WERI-Rb-1 (cell line): ENCODE measurements at regions not wholly inside any gene's neighbourhood (a gene's known extent, or its start where the extent isn't known, plus 50 kb on each side); places are given as distances from the start of the nearest gene placed in this dataset.
"Not testable (repeated sequence)": the region's sequence is repeated elsewhere in the genome, so short reads cannot be mapped to it uniquely, and the experiment has no call there.

ENCODE experiments used
- DNase-seq: peaks from one replicate; pipeline ENCODE4 v3.0.0-alpha.2; 2020
- H3K27ac ChIP-seq: fragments of 250-450 bp; sonication (Bioruptor Pico); 2 replicates; pipeline ENCODE4 v1.5.1; 2020; ENCODE audit warnings: mild to moderate bottlenecking, moderate library complexity
- H3K27me3 ChIP-seq: fragments of 250-450 bp; sonication (Bioruptor Pico); 2 replicates; pipeline ENCODE4 v1.5.1; 2021; ENCODE audit warnings: mild to moderate bottlenecking, low read depth, moderate library complexity; ENCODE audit not compliant: insufficient read depth, severe bottlenecking
- H3K36me3 ChIP-seq: fragments of 250-450 bp; sonication (Bioruptor Pico); 2 replicates; pipeline ENCODE4 v1.5.1; 2020; ENCODE audit warnings: mild to moderate bottlenecking, moderate library complexity
- H3K4me3 ChIP-seq: 2 replicates; pipeline ENCODE4 v1.5.1; 2011; ENCODE audit warnings: low read depth, mild to moderate bottlenecking, control low read depth, low read length
- H3K9me3 ChIP-seq: fragments of 250-450 bp; sonication (Bioruptor Pico); 2 replicates; pipeline ENCODE4 v1.5.1; 2021; ENCODE audit warnings: mild to moderate bottlenecking, moderate library complexity; ENCODE audit not compliant: severe bottlenecking
- TF ChIP-seq, protein P1 (sequence below): IDR thresholded peaks from 2 replicates; pipeline ENCODE4 v1.5.1; 2011; ENCODE audit warnings: low read depth, mild to moderate bottlenecking, control low read depth, inconsistent platforms, low read length

DNA sequence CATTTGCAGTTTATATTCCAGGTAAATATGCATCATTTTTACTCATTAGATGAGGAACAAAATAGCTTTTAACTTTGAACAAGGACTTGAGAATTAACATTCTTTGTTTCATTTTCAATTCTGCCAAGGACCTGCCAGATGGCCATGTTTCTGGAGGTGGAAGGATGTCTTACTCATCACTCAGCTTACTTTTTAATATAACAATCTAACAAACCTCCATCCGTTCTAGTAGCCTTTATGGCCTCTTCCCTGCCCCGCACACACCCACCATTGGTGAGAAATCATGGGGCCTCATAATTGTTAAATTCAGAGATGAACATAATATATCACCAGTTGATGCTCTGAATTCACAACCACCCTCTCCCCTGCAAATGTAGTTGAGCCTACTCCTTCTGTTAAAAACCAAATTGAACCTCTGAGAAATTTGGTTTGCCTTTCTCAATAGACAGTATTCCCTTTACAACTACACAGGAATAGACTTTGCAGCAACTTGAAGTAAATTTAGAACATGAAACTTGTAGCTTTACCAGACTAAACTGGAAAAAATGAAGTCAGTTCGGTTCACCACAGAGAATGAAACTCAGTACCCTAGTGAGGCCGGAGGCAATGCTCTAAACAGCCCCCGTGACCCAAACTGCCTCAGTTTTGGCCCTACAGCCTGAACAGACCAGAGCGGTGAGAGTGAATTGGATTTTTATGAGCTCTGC lies 50.1 kb upstream of the ACSL4 start:
- peaks cover 24% of the 10 kb centered on the region for H3K27me3 ChIP-seq
- no peaks in the 10 kb centered on the region for H3K9me3 ChIP-seq
- no peak for DNase-seq
- no peaks in the 10 kb centered on the region for H3K36me3 ChIP-seq
- H3K27ac ChIP-seq, result no peak overlapping the region
- H3K4me3 ChIP-seq, result no peak overlapping the region
- TF ChIP-seq, protein P1, sequence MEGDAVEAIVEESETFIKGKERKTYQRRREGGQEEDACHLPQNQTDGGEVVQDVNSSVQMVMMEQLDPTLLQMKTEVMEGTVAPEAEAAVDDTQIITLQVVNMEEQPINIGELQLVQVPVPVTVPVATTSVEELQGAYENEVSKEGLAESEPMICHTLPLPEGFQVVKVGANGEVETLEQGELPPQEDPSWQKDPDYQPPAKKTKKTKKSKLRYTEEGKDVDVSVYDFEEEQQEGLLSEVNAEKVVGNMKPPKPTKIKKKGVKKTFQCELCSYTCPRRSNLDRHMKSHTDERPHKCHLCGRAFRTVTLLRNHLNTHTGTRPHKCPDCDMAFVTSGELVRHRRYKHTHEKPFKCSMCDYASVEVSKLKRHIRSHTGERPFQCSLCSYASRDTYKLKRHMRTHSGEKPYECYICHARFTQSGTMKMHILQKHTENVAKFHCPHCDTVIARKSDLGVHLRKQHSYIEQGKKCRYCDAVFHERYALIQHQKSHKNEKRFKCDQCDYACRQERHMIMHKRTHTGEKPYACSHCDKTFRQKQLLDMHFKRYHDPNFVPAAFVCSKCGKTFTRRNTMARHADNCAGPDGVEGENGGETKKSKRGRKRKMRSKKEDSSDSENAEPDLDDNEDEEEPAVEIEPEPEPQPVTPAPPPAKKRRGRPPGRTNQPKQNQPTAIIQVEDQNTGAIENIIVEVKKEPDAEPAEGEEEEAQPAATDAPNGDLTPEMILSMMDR, result no peak

GRCh38 chrX:109783701-109784079 lies 50.6 kb upstream of the ACSL4 start:
- TF ChIP-seq, protein P1, result no peak
- DNase-seq, result no peak
- Histone ChIP-seq H3K27ac (no peak overlapping the region), H3K9me3 (no peaks in the 10 kb centered on the region), H3K36me3 (no peaks in the 10 kb centered on the region), H3K27me3 (peaks cover 21% of the 10 kb centered on the region), H3K4me3 (no peak overlapping the region)

DNA sequence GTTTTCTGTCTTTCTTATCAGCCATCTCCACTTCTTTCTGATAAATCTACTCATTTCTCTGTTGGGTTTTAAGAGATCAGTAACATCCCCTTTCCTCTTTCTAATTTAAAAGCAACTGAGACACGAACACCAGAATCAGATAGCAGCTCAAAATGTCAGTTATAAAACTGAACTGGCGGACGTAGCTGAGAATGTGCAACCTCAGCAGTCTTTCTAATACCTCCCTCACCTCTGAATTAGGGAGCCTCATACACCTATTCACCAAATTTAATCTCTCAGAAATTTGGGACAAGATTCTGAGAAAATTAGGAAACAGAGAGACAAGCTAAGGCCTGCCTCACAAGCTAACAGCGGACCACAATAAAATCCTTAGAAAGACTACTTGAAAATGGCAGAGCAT lies 52.0 kb upstream of the ACSL4 start:
- no peak for DNase-seq
- Histone ChIP-seq H3K4me3 (no peak overlapping the region), H3K27me3 (peaks cover 14% of the 10 kb centered on the region), H3K27ac (no peak overlapping the region), H3K36me3 (no peaks in the 10 kb centered on the region), H3K9me3 (no peaks in the 10 kb centered on the region)
- TF ChIP-seq, protein P1, result no peak

- H3K9me3 ChIP-seq, H3K27me3 ChIP-seq, H3K4me3 ChIP-seq, DNase-seq, H3K27ac ChIP-seq, H3K36me3 ChIP-seq: not testable (repeated sequence)
Measured at GRCh38 chrX:109790511-109790910, 57.5 kb upstream of the ACSL4 start.

DNA sequence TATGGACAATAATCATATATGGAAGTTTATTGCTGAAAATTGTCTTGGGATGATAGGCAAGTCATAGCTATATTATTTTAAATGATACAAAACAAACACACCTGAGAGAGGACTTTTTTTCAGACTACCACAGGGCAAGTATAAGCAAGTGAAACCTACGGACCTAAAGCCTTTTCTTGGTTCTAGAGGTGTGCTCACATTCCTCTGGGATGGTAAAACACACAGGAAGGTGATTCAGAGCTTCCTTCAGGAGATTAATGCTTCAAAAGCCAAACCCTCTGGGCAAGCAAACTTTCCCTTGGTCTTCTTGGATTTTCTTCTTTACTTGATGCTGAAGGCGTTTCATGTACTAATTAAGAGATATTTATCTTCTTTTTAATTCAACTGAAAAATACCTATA lies 60.1 kb upstream of the ACSL4 start:
- Histone ChIP-seq H3K36me3 (no peaks in the 10 kb centered on the region), H3K9me3 (no peaks in the 10 kb centered on the region), H3K27me3 (peaks cover 7% of the 10 kb centered on the region), H3K27ac (no peak overlapping the region), H3K4me3 (no peak overlapping the region)
- no peak for DNase-seq
- TF ChIP-seq, protein P1, result no peak

- Histone ChIP-seq H3K27me3 (peaks cover 13% of the 10 kb centered on the region), H3K27ac (no peak overlapping the region), H3K4me3 (no peak overlapping the region), H3K9me3 (no peaks in the 10 kb centered on the region), H3K36me3 (no peaks in the 10 kb centered on the region)
- no peak for DNase-seq
- TF ChIP-seq, protein P1, result no peak
Measured at GRCh38 chrX:109795682-109796081, 62.6 kb upstream of the ACSL4 start.
